K562 (cell line): ENCODE measurements at regions not wholly inside any gene's neighbourhood (a gene's known extent, or its start where the extent isn't known, plus 50 kb on each side); places are given as distances from the start of the nearest gene placed in this dataset.

ENCODE experiments used
- ATAC-seq: fragments of 200-7000 bp; cut with Tn5 transposase; 3 replicates; pipeline ENCODE4 v1.9.1; 2020; ENCODE audit warnings: moderate library complexity
- BruUV-seq: library from RNA; stranded (reverse); fragments of 400-500 nt; replicated peaks from 2 replicates; lab custom pipeline; 2021; lab: Mats Ljungman, UMichigan
- CTCF ChIA-PET: fragments of 300-600 bp; formaldehyde crosslinking; extraction: SDS; loops from one replicate; lab custom pipeline; 2021; ENCODE audit warnings: low intra/inter-chr PET ratio; lab: Yijun Ruan, JAX
- POLR2A ChIA-PET: fragments of 300-600, 350-650 bp; sonication (Branson Sonifier 250); formaldehyde crosslinking; extraction: SDS; loops from one replicate; lab custom pipeline; 2021; ENCODE audit warnings: antibody characterized with exemption, inconsistent platforms; lab: Yijun Ruan, JAX
- DNase-seq, 4 experiments: peaks; one replicate each; pipeline versions ENCODE4 v3.0.0 to v3.0.0-alpha.2; 2011 to 2018; ENCODE audit warnings: low spot score in 3 of 4, mixed read lengths in 3 of 4; ENCODE audit errors: extremely low read depth in 1 of 4
- FAIRE-seq: peaks from 2 replicates; lab custom pipeline; 2011; peaks lifted over from hg19 to GRCh38; lab: Jason Lieb, UNC
- H2AFZ ChIP-seq: 2 replicates; pipeline ENCODE4 v1.6.0; 2011; ENCODE audit warnings: low read depth, low read length, control low read depth, inconsistent platforms
- H3K27ac ChIP-seq: fragments of 200-600 bp; 3 replicates; pipeline ENCODE4 v1.8.0; 2011; ENCODE audit warnings: low read depth, mild to moderate bottlenecking, control low read depth, inconsistent platforms, low read length, moderate library complexity, mixed read lengths; ENCODE audit errors: extremely low read depth
- H3K27me3 ChIP-seq, 2 experiments: fragments of 300-600 bp in 1 of 2; 2 replicates in 1 of 2; 3 replicates in 1 of 2; pipeline versions ENCODE4 v1.6.0 to v1.8.0; 2011; ENCODE audit warnings: inconsistent platforms in 2 of 2, low read length in 2 of 2, mild to moderate bottlenecking in 1 of 2, mixed read lengths in 1 of 2, moderate library complexity in 1 of 2; ENCODE audit not compliant: control insufficient read depth in 2 of 2, insufficient read depth in 2 of 2
- H3K36me3 ChIP-seq: fragments of 300-600 bp; 3 replicates; pipeline ENCODE4 v1.8.0; 2011; ENCODE audit warnings: mild to moderate bottlenecking, low read length, inconsistent platforms; ENCODE audit not compliant: control insufficient read depth, insufficient read depth
- H3K4me1 ChIP-seq, 2 experiments: fragments of 200-600 bp in 1 of 2; replicated peaks in 1 of 2; 2 replicates in 1 of 2; 3 replicates in 1 of 2; pipeline versions ENCODE4 v1.5.1 to v1.8.0; 2011; ENCODE audit warnings: inconsistent platforms in 2 of 2, low read length in 2 of 2, mild to moderate bottlenecking in 1 of 2, mixed read lengths in 1 of 2, moderate library complexity in 1 of 2; ENCODE audit not compliant: control insufficient read depth in 2 of 2, insufficient read depth in 2 of 2
- H3K4me2 ChIP-seq: 2 replicates; pipeline ENCODE4 v1.6.1; 2011; ENCODE audit warnings: low read length, control low read depth, inconsistent platforms, mixed read lengths; ENCODE audit not compliant: insufficient read depth
- H3K4me3 ChIP-seq: fragments of 200-600 bp; sonication (generic), shearing (Covaris generic); 2 replicates; pipeline ENCODE4 v1.5.1; 2016; ENCODE audit warnings: control low read depth, inconsistent platforms
- H3K79me2 ChIP-seq: fragments of 200-600 bp; 3 replicates; pipeline ENCODE4 v1.8.0; 2011; ENCODE audit warnings: low read length, inconsistent platforms; ENCODE audit not compliant: control insufficient read depth, insufficient read depth
- H3K9ac ChIP-seq, 2 experiments: 2 replicates each; pipeline versions ENCODE4 v1.6.0 to v1.6.1; 2011; ENCODE audit warnings: low read depth in 2 of 2, low read length in 2 of 2, control low read depth in 1 of 2, inconsistent platforms in 1 of 2, mild to moderate bottlenecking in 1 of 2, mixed read lengths in 1 of 2; ENCODE audit not compliant: insufficient read depth in 1 of 2
- H3K9me1 ChIP-seq: one replicate; pipeline ENCODE4 v1.6.0; 2011; ENCODE audit warnings: inconsistent platforms, mild to moderate bottlenecking, low read length, moderate library complexity; ENCODE audit not compliant: control insufficient read depth, insufficient read depth
- H3K9me3 ChIP-seq: replicated peaks from 2 replicates; pipeline ENCODE4 v1.5.1; 2011; ENCODE audit warnings: low read depth, low read length, inconsistent platforms; ENCODE audit not compliant: control insufficient read depth, insufficient read depth
- H4K20me1 ChIP-seq: replicated peaks from 2 replicates; pipeline ENCODE4 v1.6.1; 2011; ENCODE audit warnings: low read length, inconsistent platforms, mixed read lengths; ENCODE audit not compliant: control insufficient read depth, insufficient read depth
- BRF1 ChIP-seq: IDR thresholded peaks from 3 replicates; pipeline ENCODE4 v1.6.1; 2011; ENCODE audit warnings: borderline replicate concordance, mild to moderate bottlenecking; ENCODE audit not compliant: insufficient read length; ENCODE audit errors: extremely low read depth
- CBFB ChIP-seq: sonication (generic); formaldehyde crosslinking; IDR thresholded peaks from 2 replicates; pipeline ENCODE4 v1.4.0; 2020; ENCODE audit warnings: mild to moderate bottlenecking, missing genetic modification reagents
- GABPA ChIP-seq: fragments of 200-800 bp; sonication (Bioruptor generic); conservative IDR thresholded peaks from 2 replicates; pipeline ENCODE4 v1.6.1; 2016; ENCODE audit warnings: low read depth, missing genetic modification characterization, missing compliant biosample characterization
- GATAD2A ChIP-seq: fragments of 450-650 bp; IDR thresholded peaks from 2 replicates; pipeline ENCODE4 v1.6.1; 2017
- HIVEP1 ChIP-seq: fragments of 250-450 bp; sonication (Bioruptor Pico); IDR thresholded peaks from 2 replicates; pipeline ENCODE4 v1.4.0; 2020; ENCODE audit warnings: mild to moderate bottlenecking
- PRPF4 ChIP-seq: fragments of 200-400 bp; formaldehyde crosslinking; IDR thresholded peaks from one replicate; pipeline ENCODE4 v1.6.1; 2017; ENCODE audit warnings: low read length, low read depth, mild to moderate bottlenecking; ENCODE audit not compliant: insufficient read depth, poor library complexity, severe bottlenecking
- TCF7 ChIP-seq: sonication (generic); IDR thresholded peaks from 2 replicates; pipeline ENCODE4 v1.6.1; 2016; ENCODE audit warnings: antibody characterized with exemption, borderline replicate concordance
- U2AF1 ChIP-seq: fragments of 200-400 bp; formaldehyde crosslinking; optimal IDR thresholded peaks from 2 replicates; pipeline ENCODE3; 2017; ENCODE audit warnings: mild to moderate bottlenecking, low read depth, low read length, moderate library complexity
- ZFPM2 ChIP-seq: fragments of 250-450 bp; sonication (Bioruptor Pico); IDR thresholded peaks from 2 replicates; pipeline ENCODE4 v1.5.1; 2022; ENCODE audit warnings: mild to moderate bottlenecking
- ZNF143 ChIP-seq: sonication (generic); formaldehyde crosslinking; IDR thresholded peaks from 2 replicates; pipeline ENCODE4 v1.9.0; 2022; ENCODE audit warnings: mild to moderate bottlenecking, missing genetic modification reagents
- ZNF239 ChIP-seq: fragments of 250-450 bp; sonication (Bioruptor Pico); IDR thresholded peaks from 2 replicates; pipeline ENCODE4 v1.4.0; 2020; ENCODE audit warnings: mild to moderate bottlenecking
- ZNF507 ChIP-seq: conservative IDR thresholded peaks from 2 replicates; pipeline ENCODE4 v1.6.1; 2017; ENCODE audit warnings: missing genetic modification characterization, missing compliant biosample characterization
- WGBS: fragments of 100-300 bp; shearing (Covaris generic); methylation state at CpG from one replicate; pipeline ENCODE4 v1.1.6; 2016; ENCODE audit warnings: low coverage, mixed read lengths; ENCODE audit not compliant: insufficient coverage; ENCODE audit errors: missing lambda C conversion rate; 5-methylcytosine and 5-hydroxymethylcytosine counted together
- in situ Hi-C: fragments of 300-500 bp; cut with MboI; formaldehyde crosslinking; loops from 4 replicates; pipeline ENCODE4 v1.15.0; 2018; ENCODE audit warnings: inconsistent platforms, mixed read lengths
- intact Hi-C: fragments of 100-400 bp; cut with micrococcal nuclease; formaldehyde crosslinking; loops from 2 replicates; pipeline ENCODE4 v1.14.2; 2022
- TF ChIP-seq, protein P1 (sequence below): sonication (generic); formaldehyde crosslinking; IDR thresholded peaks from 2 replicates; pipeline ENCODE4 v1.8.0; 2023; ENCODE audit warnings: mild to moderate bottlenecking, missing genetic modification reagents
- TF ChIP-seq, protein P2 (sequence below): sonication (generic); formaldehyde crosslinking; IDR thresholded peaks from 2 replicates; pipeline ENCODE4 v1.8.0; 2022; ENCODE audit warnings: missing genetic modification reagents, mild to moderate bottlenecking, moderate library complexity, borderline replicate concordance
- TF ChIP-seq, protein P3 (sequence below): sonication (generic); formaldehyde crosslinking; IDR thresholded peaks from 2 replicates; pipeline ENCODE4 v1.8.0; 2022; ENCODE audit warnings: missing genetic modification reagents, mild to moderate bottlenecking, borderline replicate concordance
- TF ChIP-seq, protein P4 (sequence below): fragments of 450-650 bp; formaldehyde crosslinking; IDR thresholded peaks from 2 replicates; pipeline ENCODE4 v1.4.0; 2020; ENCODE audit warnings: mild to moderate bottlenecking, mixed read lengths

DNA sequence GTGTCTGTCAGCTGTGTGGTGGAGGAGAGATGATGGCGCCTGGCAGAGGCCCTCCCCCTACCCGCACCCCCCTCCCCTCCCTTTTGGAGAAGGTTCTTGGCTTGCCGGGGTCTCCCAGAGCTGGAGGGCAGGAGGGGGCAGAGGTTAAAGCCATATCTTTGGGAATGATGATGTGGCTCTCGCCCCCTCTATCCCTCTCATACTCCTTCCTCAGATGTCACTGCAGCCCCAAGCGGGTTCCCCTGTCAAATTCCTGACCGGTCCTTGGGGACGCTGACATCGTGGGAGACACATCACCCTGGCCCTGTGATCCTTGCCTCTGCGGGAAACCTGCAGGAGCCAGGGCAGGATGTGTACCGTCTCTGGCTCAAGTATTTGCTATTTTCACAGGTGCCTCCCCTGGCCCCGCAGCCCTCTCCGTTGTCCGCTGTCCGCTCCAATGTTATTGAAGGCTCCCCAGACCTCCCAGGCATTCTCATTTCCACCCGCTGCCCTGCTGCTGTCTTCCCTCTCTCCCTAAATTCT is 109.5 kb downstream of the FOXD1 start:
- H3K9ac ChIP-seq, result no peak overlapping the region; a peak in 1 of 4 replicates
- H3K27me3 ChIP-seq, result peaks cover 9 to 31% of the 10 kb centered on the region in 2 experiments; a peak in 4 of 5 replicates
- H3K9me1 ChIP-seq, result no peaks in the 10 kb centered on the region
- ChIA-PET POLR2A (no interaction called here), CTCF (no interaction called here)
- H3K9me3 ChIP-seq, result no peaks in the 10 kb centered on the region
- H3K36me3 ChIP-seq, result no peaks in the 10 kb centered on the region
- WGBS, result 1% methylated on average over 11 of the region's 15 CpGs
- H3K27ac ChIP-seq, result no peak overlapping the region
- H3K79me2 ChIP-seq, result no peaks in the 10 kb centered on the region
- DNase-seq, result no peak
- in situ Hi-C loops (no loop called here), intact Hi-C loops (no loop called here)
- TF ChIP-seq ZNF507 (tag), result no peak
- TF ChIP-seq ZFPM2, result no peak
- TF ChIP-seq ZNF239, result no peak
- TF ChIP-seq CBFB (CRISPR knock-in tag), result no peak
- TF ChIP-seq, protein P1, sequence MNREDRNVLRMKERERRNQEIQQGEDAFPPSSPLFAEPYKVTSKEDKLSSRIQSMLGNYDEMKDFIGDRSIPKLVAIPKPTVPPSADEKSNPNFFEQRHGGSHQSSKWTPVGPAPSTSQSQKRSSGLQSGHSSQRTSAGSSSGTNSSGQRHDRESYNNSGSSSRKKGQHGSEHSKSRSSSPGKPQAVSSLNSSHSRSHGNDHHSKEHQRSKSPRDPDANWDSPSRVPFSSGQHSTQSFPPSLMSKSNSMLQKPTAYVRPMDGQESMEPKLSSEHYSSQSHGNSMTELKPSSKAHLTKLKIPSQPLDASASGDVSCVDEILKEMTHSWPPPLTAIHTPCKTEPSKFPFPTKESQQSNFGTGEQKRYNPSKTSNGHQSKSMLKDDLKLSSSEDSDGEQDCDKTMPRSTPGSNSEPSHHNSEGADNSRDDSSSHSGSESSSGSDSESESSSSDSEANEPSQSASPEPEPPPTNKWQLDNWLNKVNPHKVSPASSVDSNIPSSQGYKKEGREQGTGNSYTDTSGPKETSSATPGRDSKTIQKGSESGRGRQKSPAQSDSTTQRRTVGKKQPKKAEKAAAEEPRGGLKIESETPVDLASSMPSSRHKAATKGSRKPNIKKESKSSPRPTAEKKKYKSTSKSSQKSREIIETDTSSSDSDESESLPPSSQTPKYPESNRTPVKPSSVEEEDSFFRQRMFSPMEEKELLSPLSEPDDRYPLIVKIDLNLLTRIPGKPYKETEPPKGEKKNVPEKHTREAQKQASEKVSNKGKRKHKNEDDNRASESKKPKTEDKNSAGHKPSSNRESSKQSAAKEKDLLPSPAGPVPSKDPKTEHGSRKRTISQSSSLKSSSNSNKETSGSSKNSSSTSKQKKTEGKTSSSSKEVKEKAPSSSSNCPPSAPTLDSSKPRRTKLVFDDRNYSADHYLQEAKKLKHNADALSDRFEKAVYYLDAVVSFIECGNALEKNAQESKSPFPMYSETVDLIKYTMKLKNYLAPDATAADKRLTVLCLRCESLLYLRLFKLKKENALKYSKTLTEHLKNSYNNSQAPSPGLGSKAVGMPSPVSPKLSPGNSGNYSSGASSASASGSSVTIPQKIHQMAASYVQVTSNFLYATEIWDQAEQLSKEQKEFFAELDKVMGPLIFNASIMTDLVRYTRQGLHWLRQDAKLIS (CRISPR knock-in tag), result no peak
- TF ChIP-seq, protein P2, sequence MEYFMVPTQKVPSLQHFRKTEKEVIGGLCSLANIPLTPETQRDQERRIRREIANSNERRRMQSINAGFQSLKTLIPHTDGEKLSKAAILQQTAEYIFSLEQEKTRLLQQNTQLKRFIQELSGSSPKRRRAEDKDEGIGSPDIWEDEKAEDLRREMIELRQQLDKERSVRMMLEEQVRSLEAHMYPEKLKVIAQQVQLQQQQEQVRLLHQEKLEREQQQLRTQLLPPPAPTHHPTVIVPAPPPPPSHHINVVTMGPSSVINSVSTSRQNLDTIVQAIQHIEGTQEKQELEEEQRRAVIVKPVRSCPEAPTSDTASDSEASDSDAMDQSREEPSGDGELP (CRISPR knock-in tag), result no peak
- TF ChIP-seq GABPA, result no peak
- TF ChIP-seq TCF7, result no peak
- TF ChIP-seq GATAD2A, result no peak
- TF ChIP-seq, protein P3, sequence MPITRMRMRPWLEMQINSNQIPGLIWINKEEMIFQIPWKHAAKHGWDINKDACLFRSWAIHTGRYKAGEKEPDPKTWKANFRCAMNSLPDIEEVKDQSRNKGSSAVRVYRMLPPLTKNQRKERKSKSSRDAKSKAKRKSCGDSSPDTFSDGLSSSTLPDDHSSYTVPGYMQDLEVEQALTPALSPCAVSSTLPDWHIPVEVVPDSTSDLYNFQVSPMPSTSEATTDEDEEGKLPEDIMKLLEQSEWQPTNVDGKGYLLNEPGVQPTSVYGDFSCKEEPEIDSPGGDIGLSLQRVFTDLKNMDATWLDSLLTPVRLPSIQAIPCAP (CRISPR knock-in tag), result no peak
- TF ChIP-seq HIVEP1 (CRISPR knock-in tag), result no peak
- no peak for TF ChIP-seq PRPF4
- TF ChIP-seq U2AF1, result no peak
- TF ChIP-seq, protein P4, sequence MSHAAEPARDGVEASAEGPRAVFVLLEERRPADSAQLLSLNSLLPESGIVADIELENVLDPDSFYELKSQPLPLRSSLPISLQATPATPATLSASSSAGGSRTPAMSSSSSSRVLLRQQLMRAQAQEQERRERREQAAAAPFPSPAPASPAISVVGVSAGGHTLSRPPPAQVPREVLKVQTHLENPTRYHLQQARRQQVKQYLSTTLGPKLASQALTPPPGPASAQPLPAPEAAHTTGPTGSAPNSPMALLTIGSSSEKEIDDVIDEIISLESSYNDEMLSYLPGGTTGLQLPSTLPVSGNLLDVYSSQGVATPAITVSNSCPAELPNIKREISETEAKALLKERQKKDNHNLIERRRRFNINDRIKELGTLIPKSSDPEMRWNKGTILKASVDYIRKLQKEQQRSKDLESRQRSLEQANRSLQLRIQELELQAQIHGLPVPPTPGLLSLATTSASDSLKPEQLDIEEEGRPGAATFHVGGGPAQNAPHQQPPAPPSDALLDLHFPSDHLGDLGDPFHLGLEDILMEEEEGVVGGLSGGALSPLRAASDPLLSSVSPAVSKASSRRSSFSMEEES (CRISPR knock-in tag), result no peak
- TF ChIP-seq ZNF143 (CRISPR knock-in tag), result no peak
- no peak for TF ChIP-seq BRF1
- H3K4me3 ChIP-seq, result no peak overlapping the region
- no peak overlapping the region for H3K4me2 ChIP-seq
- no peak overlapping the region for H2AFZ ChIP-seq
- H4K20me1 ChIP-seq, result no peaks in the 10 kb centered on the region
- no peaks in the 10 kb centered on the region for H3K4me1 ChIP-seq
- no TSS peak for BruUV-seq
- FAIRE-seq, result no peak
- ATAC-seq, result no peak
